ENCODE measurements at regions not wholly inside any gene's neighbourhood (a gene's known extent, or its start where the extent isn't known, plus 50 kb on each side); places are given as distances from the start of the nearest gene placed in this dataset.
"Not testable (repeated sequence)": the region's sequence is repeated elsewhere in the genome, so short reads cannot be mapped to it uniquely, and the experiment has no call there.

DNA sequence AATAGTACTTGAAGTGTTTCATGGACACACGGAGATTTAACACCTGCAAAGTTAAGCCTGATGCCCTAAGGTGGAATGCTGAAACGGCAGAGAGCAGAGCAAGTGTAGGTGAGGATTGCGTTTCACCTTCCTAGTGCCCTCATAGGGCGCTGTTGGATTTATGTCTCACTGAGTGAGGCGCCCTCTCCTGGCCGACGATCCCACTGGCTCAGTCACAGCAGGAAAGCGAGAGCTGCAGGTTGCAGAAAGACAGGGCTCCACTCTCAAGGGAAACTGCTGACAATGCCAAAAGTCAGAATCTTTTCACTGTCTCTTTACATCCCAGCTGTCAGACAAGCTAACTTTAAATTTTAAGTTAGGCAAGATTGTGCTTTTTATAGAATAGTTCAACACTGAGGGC lies 127.6 kb downstream of the POTEC start:
- ATAC-seq; FAIRE-seq; H3K9me3 ChIP-seq; intact Hi-C loops (cut with DNase I); H3K27me3 ChIP-seq; H3K4me1 ChIP-seq; H3K27ac ChIP-seq; H3K36me3 ChIP-seq: not testable (repeated sequence)
- 1 to 2% methylated on average over 7 to 8 of the region's 8 CpGs for WGBS, 2 donors
- H3K4me3 ChIP-seq: peak overlapping the region in 1 of 4 donors; percentile 23
- TF ChIP-seq, protein P1, sequence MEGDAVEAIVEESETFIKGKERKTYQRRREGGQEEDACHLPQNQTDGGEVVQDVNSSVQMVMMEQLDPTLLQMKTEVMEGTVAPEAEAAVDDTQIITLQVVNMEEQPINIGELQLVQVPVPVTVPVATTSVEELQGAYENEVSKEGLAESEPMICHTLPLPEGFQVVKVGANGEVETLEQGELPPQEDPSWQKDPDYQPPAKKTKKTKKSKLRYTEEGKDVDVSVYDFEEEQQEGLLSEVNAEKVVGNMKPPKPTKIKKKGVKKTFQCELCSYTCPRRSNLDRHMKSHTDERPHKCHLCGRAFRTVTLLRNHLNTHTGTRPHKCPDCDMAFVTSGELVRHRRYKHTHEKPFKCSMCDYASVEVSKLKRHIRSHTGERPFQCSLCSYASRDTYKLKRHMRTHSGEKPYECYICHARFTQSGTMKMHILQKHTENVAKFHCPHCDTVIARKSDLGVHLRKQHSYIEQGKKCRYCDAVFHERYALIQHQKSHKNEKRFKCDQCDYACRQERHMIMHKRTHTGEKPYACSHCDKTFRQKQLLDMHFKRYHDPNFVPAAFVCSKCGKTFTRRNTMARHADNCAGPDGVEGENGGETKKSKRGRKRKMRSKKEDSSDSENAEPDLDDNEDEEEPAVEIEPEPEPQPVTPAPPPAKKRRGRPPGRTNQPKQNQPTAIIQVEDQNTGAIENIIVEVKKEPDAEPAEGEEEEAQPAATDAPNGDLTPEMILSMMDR (IDR thresholded peaks at IDR 0.05): peak in 3 of 4 donors; percentile 22 to 27 (median 26)
- peak in 3 of 6 donors; percentile 24 to 67 (median 30) for DNase-seq

DNA sequence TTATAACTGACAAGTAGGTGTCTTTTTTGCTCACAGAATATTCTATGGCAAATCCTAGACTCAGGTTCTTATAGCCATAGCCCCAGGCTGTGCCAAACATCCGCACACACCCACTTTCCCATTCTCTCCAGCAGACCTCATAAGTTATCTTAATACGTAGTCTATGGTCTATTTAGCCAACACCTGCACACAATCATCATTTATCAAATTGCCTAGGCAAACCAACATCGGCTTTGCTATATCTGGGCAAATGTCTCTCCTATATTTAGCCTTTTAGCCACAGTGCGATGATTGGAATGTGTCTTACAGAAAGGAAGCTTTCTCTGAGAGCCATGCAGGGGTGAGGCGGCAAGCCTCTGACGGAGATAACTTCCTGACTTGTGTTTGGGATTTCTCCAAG lies 128.0 kb downstream of the POTEC start:
- H3K4me1 ChIP-seq; H3K9me3 ChIP-seq; FAIRE-seq; H3K36me3 ChIP-seq; intact Hi-C loops (cut with DNase I); DNase-seq; ATAC-seq; H3K27ac ChIP-seq; H3K27me3 ChIP-seq: not testable (repeated sequence)
- peak overlapping the region in 1 of 4 donors; percentile 23 for H3K4me3 ChIP-seq
- WGBS, 2 donors: 14 to 18% methylated on average over 5 to 6 of the region's 6 CpGs

DNA sequence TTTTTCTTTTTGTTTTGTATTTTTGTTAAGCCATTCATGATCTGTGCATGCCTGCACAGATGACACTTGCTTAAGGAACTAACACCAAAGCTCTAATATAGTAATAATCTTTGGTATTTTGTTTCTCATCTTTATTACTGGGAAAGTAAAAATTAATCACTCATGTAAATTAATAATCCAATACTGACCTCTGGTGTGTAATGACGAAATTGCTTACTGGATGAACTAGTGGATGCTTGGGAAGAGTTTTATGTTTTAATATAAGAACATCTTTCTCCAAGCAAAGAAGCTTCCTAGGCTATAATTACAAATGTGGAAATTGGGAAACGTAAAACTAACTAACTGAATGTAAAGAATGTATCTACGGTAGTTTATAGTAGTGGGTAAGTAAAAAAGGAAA lies 147.9 kb downstream of the POTEC start:
- H3K4me1 ChIP-seq; H3K9me3 ChIP-seq; H3K36me3 ChIP-seq; intact Hi-C loops (cut with DNase I); H3K4me3 ChIP-seq; DNase-seq; ATAC-seq; H3K27me3 ChIP-seq; H3K27ac ChIP-seq: not testable (repeated sequence)
- WGBS, 2 donors: 15% methylated on average over 3 of the region's 3 CpGs
- peak; percentile 81 for FAIRE-seq
- TF ChIP-seq, protein P1 (IDR thresholded peaks at IDR 0.05): peak in 1 of 4 donors; percentile 11

DNA sequence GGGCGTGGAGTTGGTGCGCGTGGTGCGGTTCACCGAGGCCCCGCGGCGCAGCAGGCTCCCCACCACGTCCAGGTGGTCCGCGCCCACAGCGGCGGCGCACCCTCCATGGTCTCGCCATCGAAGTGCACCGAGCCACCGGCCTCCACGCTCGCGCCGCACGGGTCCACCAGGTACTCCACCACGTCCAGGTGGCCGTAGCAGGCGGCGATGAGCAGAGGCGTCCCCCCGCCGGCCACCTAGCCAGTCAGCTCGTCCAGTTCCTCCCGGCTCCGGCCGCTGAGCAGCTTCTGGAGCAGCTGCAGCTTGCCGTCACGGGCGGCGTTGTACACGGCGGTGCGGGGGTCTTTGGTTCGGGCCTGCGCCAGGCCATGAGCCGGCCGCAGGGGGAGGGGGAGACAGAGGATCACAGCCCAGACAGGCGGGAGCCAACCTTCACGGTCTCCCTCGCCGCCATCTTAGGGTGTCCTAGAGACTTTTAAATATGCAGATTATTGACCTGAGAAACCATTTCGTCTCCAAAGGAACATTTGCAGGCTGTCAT lies 149.8 kb downstream of the POTEC start:
- H3K27me3 ChIP-seq; H3K4me1 ChIP-seq; intact Hi-C loops (cut with DNase I); H3K27ac ChIP-seq; H3K9me3 ChIP-seq; H3K4me3 ChIP-seq; FAIRE-seq; ATAC-seq; H3K36me3 ChIP-seq: not testable (repeated sequence)
- DNase-seq: peak in 2 of 6 donors; percentile 38 to 54
- 90 to 91% methylated on average over 36 to 50 of the region's 50 CpGs for WGBS, 2 donors

DNA sequence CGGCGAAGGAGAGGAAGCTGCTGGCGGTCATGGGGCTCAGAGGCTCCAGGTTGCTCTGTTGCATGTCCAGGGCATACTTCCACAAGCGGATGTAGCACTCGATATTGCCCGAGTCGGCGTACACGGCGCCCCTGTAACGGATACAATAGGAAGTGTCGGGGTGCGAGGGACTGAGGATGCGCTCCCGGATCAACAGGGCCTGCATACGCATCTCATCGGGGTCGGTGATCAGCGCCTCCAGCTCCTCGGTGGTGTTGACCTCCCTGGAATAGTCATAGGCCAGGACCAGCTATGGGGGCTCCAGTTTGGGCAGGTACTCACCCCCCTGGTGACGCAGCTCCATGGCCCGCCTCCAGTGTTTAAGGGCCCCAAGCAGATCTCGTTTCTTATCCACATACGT lies 150.8 kb downstream of the POTEC start:
- H3K36me3 ChIP-seq; intact Hi-C loops (cut with DNase I); H3K27me3 ChIP-seq; FAIRE-seq; H3K4me1 ChIP-seq; H3K27ac ChIP-seq; H3K4me3 ChIP-seq; H3K9me3 ChIP-seq; ATAC-seq; DNase-seq: not testable (repeated sequence)
- WGBS, 2 donors: 81 to 89% methylated on average over 19 to 24 of the region's 24 CpGs

DNA sequence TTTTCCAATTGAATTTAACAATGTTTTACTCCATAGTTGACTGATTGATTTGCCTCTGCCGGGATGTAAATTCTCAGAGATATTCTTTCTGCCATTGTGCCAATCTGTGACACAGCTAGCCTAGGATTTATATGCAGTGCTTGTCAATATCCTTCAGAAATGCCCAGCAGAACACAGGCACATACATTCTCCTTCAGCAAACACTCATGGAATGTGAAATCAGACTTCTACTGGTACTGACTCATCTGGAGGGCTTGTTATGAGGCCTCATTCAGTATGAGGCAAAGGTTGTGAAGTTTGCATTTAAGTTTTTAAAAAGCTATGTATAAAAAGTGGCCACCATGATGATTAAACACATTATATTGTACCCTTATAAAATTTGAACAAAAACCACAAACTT lies 158.4 kb downstream of the POTEC start:
- ATAC-seq; H3K9me3 ChIP-seq; H3K4me3 ChIP-seq; H3K27me3 ChIP-seq; H3K27ac ChIP-seq; intact Hi-C loops (cut with DNase I); H3K4me1 ChIP-seq; H3K36me3 ChIP-seq; FAIRE-seq; DNase-seq: not testable (repeated sequence)
- WGBS, 2 donors: 79 to 100% methylated on average over 1 of the region's 1 CpG

DNA sequence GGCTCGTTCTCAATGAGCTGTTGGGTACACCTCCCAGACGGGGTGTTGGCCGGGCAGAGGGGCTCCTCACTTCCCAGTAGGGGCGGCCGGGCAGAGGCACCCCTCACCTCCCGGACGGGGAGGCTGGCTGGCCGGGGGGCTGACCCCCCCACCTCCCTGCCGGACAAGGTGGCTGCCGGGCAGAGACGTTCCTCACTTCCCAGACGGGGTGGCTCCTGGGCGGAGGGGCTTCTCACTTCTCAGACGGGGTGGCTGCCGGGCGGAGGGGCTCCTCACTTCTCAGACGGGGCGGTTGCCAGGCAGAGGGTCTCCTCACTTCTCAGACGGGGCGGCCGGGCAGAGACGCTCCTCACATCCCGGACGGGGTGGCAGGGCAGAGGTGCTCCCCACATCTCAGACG lies 160.7 kb downstream of the POTEC start:
- H3K36me3 ChIP-seq; ATAC-seq; H3K9me3 ChIP-seq; H3K27me3 ChIP-seq; H3K4me1 ChIP-seq; H3K27ac ChIP-seq; DNase-seq; intact Hi-C loops (cut with DNase I); H3K4me3 ChIP-seq; FAIRE-seq: not testable (repeated sequence)
- 78 to 84% methylated on average over 16 to 22 of the region's 25 CpGs for WGBS, 2 donors

DNA sequence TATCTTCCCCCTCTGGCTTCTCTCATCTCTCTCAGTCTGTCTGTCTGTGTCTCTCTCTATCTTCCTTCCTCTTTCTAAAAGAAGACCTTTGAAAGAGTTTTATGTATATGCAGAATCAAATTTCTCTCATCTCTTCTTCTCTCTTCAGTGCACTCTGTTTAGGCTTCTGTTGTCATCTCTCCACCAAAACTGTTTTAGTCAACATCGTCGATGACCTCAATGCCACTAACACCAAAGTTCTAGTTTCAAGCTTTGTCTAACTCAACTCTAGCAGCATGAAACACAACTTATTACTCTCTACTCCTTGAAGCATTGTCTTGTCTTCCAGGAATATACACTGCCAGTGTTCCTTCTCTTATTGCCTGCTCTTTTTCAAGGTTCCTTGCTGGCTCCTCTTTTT lies 163.9 kb downstream of the POTEC start:
- DNase-seq; intact Hi-C loops (cut with DNase I); FAIRE-seq; H3K36me3 ChIP-seq; H3K27me3 ChIP-seq; H3K4me1 ChIP-seq; ATAC-seq; H3K27ac ChIP-seq; H3K9me3 ChIP-seq; H3K4me3 ChIP-seq: not testable (repeated sequence)
- WGBS, 2 donors: 89% methylated on average over 2 of the region's 2 CpGs

DNA sequence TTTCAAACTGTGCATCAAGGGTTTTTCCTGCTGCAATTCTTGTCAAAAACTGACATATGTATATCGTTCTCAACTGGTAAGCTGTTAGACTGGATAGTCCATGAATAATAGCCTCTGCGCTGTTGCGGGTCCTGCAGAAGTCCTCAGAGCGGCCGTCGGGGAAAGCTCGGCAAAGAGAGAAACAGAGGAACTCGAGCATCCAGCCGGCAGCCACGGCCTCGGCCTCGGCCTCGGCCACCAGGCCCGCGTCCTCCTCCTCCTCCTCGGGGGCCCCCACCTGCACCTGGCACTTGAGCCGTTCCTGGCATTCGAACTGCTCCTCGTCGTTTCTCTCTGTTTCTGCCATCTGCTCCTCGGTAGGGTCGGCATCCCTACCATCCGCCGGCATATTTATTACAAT lies 165.0 kb downstream of the POTEC start:
- FAIRE-seq; DNase-seq; H3K36me3 ChIP-seq; ATAC-seq; H3K27me3 ChIP-seq; H3K9me3 ChIP-seq; intact Hi-C loops (cut with DNase I); H3K4me3 ChIP-seq; H3K27ac ChIP-seq; H3K4me1 ChIP-seq: not testable (repeated sequence)
- 81 to 83% methylated on average over 24 of the region's 24 CpGs for WGBS, 2 donors

DNA sequence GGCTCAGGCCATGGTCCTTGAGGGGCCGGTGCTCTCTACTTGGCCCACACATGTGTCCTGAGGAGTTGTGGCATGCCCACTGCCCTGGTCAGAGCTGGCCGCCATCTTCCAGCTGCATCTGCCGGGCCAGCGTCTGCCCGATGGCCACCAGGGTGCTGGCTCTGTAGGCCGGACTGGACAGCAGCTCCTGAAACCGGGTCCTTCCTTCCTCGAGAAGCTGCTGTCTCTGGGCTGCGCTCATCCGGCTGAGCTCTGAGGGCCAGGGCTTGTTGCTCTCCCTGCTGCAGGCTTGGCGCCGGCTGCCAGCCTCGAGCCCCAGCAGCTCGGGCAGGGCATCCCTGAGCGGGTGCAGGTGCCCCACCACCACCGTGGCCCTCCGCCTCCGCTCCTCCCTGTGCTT lies 182.1 kb downstream of the POTEC start:
- H3K27ac ChIP-seq; H3K4me3 ChIP-seq; H3K27me3 ChIP-seq; ATAC-seq; H3K9me3 ChIP-seq; H3K36me3 ChIP-seq; DNase-seq; intact Hi-C loops (cut with DNase I); H3K4me1 ChIP-seq; FAIRE-seq: not testable (repeated sequence)
- WGBS, 2 donors: 74 to 84% methylated on average over 18 of the region's 18 CpGs

Data from pancreas (tissue), 10 donors.